OCI-LY3 (cell line): ENCODE measurements at regions not wholly inside any gene's neighbourhood (a gene's known extent, or its start where the extent isn't known, plus 50 kb on each side); places are given as distances from the start of the nearest gene placed in this dataset.

Source experiments
- CTCF ChIP-seq: fragments of 200-600, 300-600 bp; sonication (generic); IDR thresholded peaks from 2 replicates; pipeline ENCODE4 v1.5.1; 2014; ENCODE audit warnings: antibody characterized with exemption, low read length, low read depth
- EZH2phosphoT487 ChIP-seq: fragments of 200-600 bp; shearing (Covaris generic); IDR thresholded peaks from 2 replicates; pipeline ENCODE4 v1.6.1; 2018; ENCODE audit warnings: antibody characterized with exemption, mixed run types, low read depth

GRCh38 chr6:134557509-134557908 lies 239.6 kb upstream of the SGK1 start:
- TF ChIP-seq CTCF (no peak), EZH2phosphoT487 (no peak)
